ENCODE measurements at regions not wholly inside any gene's neighbourhood (a gene's known extent, or its start where the extent isn't known, plus 50 kb on each side); places are given as distances from the start of the nearest gene placed in this dataset.
A peak's percentile ranks its signal among the peaks of the same experiment; 100 is the strongest.

- DNase-seq (ENCODE audit: low read depth, low spot score): no peak
- H3K36me3 ChIP-seq (ENCODE audit: insufficient read depth, low read length): no peaks in the 10 kb centered on the region
Observed at GRCh38 chr10:78968300-78968942, 100.3 kb upstream of the ZMIZ1 start.

DNA sequence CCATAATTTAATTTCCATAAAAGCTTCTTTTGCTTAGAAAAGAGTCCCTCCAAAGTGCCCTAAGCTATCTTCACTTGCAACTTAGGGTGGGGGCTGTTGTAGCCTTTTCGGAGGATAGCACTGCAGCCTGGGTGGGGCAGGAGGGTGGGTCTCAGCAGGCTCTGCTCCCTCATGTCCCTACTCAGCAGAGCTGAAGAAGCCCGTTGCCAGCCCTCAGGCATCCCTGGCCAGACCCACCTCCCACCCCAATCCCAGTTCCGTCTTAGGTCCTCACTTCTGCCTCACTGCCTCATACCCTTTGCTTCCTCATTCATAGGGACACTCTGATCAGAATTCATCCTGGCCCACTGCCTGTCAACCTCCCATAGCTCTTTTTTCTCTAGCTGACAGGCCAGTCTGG, 99.8 kb upstream of the ZMIZ1 start:
- no peak overlapping the region for H3K9ac ChIP-seq (ENCODE audit: insufficient read length)
- H3K27ac ChIP-seq: no peak overlapping the region
- no peak overlapping the region for H3K4me3 ChIP-seq
- no peak for DNase-seq (ENCODE audit: low read depth, low spot score)
- no peaks in the 10 kb centered on the region for H3K9me3 ChIP-seq (ENCODE audit: low read depth, low read length)
- TF ChIP-seq POLR2AphosphoS5 (IDR thresholded peaks at IDR 0.05; ENCODE audit: borderline replicate concordance, low read depth, low read length) (no peak), EZH2 (IDR thresholded peaks at IDR 0.05) (no peak), FOXP2 (optimal IDR thresholded peaks at IDR 0.05; ENCODE audit: control extremely low read depth, extremely low read length, insufficient read depth) (no peak)
- no peaks in the 10 kb centered on the region for H3K36me3 ChIP-seq (ENCODE audit: insufficient read depth, low read length)

More at GRCh38 chr10:78968300-78968942, 100.3 kb upstream of the ZMIZ1 start:
- H3K27ac ChIP-seq: no peak overlapping the region
- TF ChIP-seq EZH2 (IDR thresholded peaks at IDR 0.05) (no peak), POLR2AphosphoS5 (IDR thresholded peaks at IDR 0.05; ENCODE audit: borderline replicate concordance, low read depth, low read length) (no peak), FOXP2 (optimal IDR thresholded peaks at IDR 0.05; ENCODE audit: control extremely low read depth, extremely low read length, insufficient read depth) (no peak)
- no peak overlapping the region for H3K9ac ChIP-seq (ENCODE audit: insufficient read length)
- no peak overlapping the region for H3K4me3 ChIP-seq
- H3K9me3 ChIP-seq (ENCODE audit: low read depth, low read length): no peaks in the 10 kb centered on the region

DNA sequence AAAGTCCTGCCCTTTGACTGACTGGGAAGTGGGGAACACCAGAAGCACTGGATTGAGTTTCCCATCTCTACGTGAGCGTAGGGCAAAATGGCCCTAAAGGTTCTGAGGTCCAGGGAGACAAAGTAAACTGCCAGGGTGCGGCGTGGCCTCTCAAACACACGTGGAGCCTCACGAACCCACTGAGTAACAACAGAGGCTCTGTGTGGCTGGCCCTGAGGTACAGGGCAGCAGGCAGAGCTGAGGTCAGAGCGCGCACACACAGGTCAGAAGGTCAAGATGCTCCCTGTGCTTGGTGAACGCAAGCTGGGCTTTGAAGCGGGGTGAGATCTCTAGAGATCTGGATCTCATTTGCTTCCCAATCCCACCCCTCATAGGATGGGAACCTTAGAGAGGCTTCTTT, 99.0 kb upstream of the ZMIZ1 start:
- no peaks in the 10 kb centered on the region for H3K36me3 ChIP-seq (ENCODE audit: insufficient read depth, low read length)
- TF ChIP-seq FOXP2 (optimal IDR thresholded peaks at IDR 0.05; ENCODE audit: control extremely low read depth, extremely low read length, insufficient read depth) (no peak), EZH2 (IDR thresholded peaks at IDR 0.05) (no peak)
- no peak overlapping the region for H3K4me3 ChIP-seq
- H3K9me3 ChIP-seq (ENCODE audit: low read depth, low read length): no peaks in the 10 kb centered on the region
- no peak overlapping the region for H3K9ac ChIP-seq (ENCODE audit: insufficient read length)
- DNase-seq (ENCODE audit: low read depth, low spot score): no peak
- H3K27ac ChIP-seq: no peak overlapping the region

DNA sequence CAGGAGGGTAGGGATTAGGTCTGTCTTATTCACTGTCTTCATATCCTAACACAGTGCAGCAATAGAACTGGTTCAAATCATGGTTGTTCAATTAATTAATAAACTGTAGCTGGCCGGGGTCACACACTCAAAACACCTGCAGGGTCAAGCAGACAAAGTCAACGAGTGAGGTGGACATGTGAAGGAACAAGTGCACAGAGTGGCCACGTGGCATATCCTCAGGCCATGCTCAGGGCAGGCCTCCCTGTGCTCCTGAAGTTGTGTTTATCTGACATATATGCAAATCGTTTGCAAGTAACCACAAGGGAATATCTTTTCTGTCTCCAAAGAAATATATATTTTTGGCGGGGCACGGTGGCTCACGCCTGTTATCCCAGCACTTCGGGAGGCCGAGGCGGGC, 98.5 kb upstream of the ZMIZ1 start:
- TF ChIP-seq POLR2AphosphoS5 (IDR thresholded peaks at IDR 0.05; ENCODE audit: borderline replicate concordance, low read depth, low read length) (no peak), FOXP2 (optimal IDR thresholded peaks at IDR 0.05; ENCODE audit: control extremely low read depth, extremely low read length, insufficient read depth) (no peak), EZH2 (IDR thresholded peaks at IDR 0.05) (no peak)
- H3K27ac ChIP-seq: no peak overlapping the region
- H3K9ac ChIP-seq (ENCODE audit: insufficient read length): no peak overlapping the region
- no peak overlapping the region for H3K4me3 ChIP-seq
- no peaks in the 10 kb centered on the region for H3K36me3 ChIP-seq (ENCODE audit: insufficient read depth, low read length)
- H3K9me3 ChIP-seq (ENCODE audit: low read depth, low read length): no peaks in the 10 kb centered on the region
- DNase-seq (ENCODE audit: low read depth, low spot score): no peak

DNA sequence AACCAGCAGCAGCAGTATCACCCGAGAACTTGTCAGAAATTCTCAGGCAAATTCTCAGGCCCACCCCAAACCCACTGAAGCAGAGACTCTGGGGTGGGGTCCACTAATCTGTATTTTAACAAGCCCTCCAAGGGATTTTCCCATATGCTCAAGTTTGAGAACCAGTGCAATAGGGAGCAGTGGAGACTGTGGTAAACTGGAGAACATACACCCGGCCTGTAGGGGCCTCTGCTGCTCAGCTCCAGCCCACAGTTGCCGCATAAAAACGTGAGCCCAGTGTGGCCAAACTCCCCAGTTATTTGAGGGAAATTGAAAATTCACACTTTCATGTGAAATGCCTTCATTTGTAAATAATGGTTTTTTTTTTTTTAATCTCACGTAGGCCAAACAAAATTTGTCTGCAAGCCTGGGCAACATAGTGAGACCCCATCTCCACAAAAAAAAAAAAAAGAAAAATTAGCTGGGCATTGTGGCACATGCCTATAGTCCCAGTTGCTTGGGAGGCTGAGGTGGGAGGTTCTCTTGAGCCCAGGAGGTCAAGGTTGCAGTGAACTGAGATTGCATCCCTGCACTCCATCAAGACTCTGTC, 97.6 kb upstream of the ZMIZ1 start:
- no peaks in the 10 kb centered on the region for H3K9me3 ChIP-seq (ENCODE audit: low read depth, low read length)
- H3K4me3 ChIP-seq: no peak overlapping the region
- no peaks in the 10 kb centered on the region for H3K36me3 ChIP-seq (ENCODE audit: insufficient read depth, low read length)
- H3K9ac ChIP-seq (ENCODE audit: insufficient read length): no peak overlapping the region
- no peak for DNase-seq (ENCODE audit: low read depth, low spot score)
- TF ChIP-seq FOXP2 (optimal IDR thresholded peaks at IDR 0.05; ENCODE audit: control extremely low read depth, extremely low read length, insufficient read depth): no peak
- no peak for TF ChIP-seq POLR2AphosphoS5 (IDR thresholded peaks at IDR 0.05; ENCODE audit: borderline replicate concordance, low read depth, low read length)
- TF ChIP-seq EZH2 (IDR thresholded peaks at IDR 0.05): no peak
- no peak overlapping the region for H3K27ac ChIP-seq

DNA sequence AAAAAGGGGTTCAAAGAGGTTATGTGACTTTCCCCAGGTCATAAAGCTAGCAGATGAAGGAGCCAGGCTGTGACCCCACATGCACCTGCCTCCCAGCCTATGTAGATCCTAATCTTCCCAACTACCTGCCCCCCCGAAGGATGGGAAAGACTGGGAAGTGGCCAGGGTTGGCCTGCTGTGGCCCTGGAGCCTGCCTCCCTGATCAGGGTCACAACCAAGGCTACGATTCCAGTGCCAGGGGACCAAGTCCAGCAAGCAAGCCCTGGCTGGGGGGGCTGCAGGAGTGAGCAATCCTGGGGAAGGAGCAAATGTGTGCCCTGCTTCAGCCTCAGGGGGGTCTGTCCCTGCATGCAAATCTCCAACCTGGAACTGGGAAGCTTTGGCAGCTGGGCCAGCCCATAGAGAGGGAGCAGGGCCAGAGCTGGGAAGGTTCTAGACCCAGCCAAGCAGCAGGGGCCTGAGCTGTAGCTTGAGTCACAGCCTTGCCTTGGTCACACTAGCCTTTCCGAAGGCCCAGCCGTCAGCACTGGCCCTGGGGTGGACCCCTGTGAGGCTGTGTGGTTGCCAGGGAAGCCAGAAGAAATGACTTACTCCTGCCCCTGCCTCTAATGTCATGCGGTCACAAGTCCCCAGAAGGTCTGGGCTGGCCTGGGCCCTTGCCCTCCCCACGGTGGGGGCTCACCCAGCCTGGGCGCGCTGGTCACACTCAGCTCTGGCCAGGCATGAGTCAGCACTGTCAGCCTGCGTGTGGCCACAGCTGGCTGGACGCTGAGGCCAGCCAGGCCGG, 96.4 kb upstream of the ZMIZ1 start:
- Histone ChIP-seq H3K27ac (no peak overlapping the region), H3K9me3 (ENCODE audit: low read depth, low read length) (no peaks in the 10 kb centered on the region)
- DNase-seq (ENCODE audit: low read depth, low spot score): no peak

DNA sequence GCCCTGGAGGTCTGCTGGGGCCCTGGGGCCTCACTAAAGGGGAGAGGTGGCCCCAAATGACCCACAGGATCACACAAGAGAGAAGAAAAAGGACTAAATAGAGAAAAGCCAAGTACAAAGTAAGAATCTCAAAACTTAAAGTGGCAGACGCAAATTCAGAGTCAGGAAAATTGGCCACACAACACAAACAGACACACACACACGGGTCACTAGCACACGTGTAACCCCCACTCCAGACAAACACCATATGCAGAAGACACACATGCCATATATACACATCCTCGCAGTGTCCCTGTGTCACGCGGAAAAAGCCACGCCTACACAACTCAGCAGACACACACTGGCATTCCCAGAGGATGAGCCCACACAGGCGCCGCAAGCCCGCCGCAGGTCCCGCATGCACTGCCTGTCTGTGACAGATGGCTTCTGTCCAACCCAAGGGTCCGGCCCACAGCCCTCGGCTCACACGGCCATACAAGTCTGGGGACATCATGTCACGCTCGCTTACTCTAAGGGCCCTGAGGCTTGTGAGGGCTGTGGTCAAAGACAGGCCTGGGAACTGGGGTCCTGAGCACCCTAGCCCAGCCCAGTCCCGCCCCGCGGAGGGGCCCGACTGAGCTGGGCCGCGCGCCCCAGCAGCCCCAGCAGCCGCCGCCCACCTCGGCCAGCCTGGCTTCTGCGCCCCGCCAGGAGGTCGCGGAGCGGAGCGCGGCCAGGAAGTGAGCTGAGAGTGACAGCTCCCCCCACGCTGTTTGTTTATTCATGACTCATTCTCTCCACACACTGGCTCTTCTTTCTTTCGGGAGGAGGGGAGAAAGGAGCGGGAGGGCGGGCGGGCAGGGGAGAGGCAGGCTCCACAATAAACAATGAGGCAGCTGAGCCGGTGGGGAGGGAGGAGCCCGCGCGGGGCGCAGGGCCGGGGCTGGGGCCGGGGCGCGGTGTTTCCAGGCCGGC, 95.5 kb upstream of the ZMIZ1 start:
- no peak for TF ChIP-seq EZH2 (IDR thresholded peaks at IDR 0.05)
- no peak for TF ChIP-seq FOXP2 (optimal IDR thresholded peaks at IDR 0.05; ENCODE audit: control extremely low read depth, extremely low read length, insufficient read depth)
- no peak for TF ChIP-seq POLR2AphosphoS5 (IDR thresholded peaks at IDR 0.05; ENCODE audit: borderline replicate concordance, low read depth, low read length)
- Histone ChIP-seq H3K36me3 (ENCODE audit: insufficient read depth, low read length) (no peaks in the 10 kb centered on the region), H3K27ac (peak overlapping the region; percentile 68), H3K9ac (ENCODE audit: insufficient read length) (peak overlapping the region; percentile 66), H3K4me3 (peak overlapping the region; percentile 74), H3K9me3 (ENCODE audit: low read depth, low read length) (no peaks in the 10 kb centered on the region)
- DNase-seq (ENCODE audit: low read depth, low spot score): no peak

More for the DNA sequence above, 96.4 kb upstream of the ZMIZ1 start:
- no peak for TF ChIP-seq POLR2AphosphoS5 (IDR thresholded peaks at IDR 0.05; ENCODE audit: borderline replicate concordance, low read depth, low read length)
- TF ChIP-seq EZH2 (IDR thresholded peaks at IDR 0.05): no peak
- no peak for TF ChIP-seq FOXP2 (optimal IDR thresholded peaks at IDR 0.05; ENCODE audit: control extremely low read depth, extremely low read length, insufficient read depth)
- no peak overlapping the region for H3K4me3 ChIP-seq
- H3K36me3 ChIP-seq (ENCODE audit: insufficient read depth, low read length): no peaks in the 10 kb centered on the region
- no peak overlapping the region for H3K9ac ChIP-seq (ENCODE audit: insufficient read length)

Measured in SK-N-MC (cell line).